ENCODE measurements at regions not wholly inside any gene's neighbourhood (a gene's known extent, or its start where the extent isn't known, plus 50 kb on each side); places are given as distances from the start of the nearest gene placed in this dataset.

GRCh38 chr14:58954901-58955861 is 233.3 kb upstream of the DAAM1 start:
- TF ChIP-seq CTCF (IDR thresholded peaks at IDR 0.05; ENCODE audit: extremely low read depth, insufficient read depth, missing control alignments), result no peak
- DNase-seq (ENCODE audit: low spot score), result no peak
- in situ Hi-C loops (cut with MboI; ENCODE audit: low pct_unique_long_range_greater_than_20kb, low sequenced_read_pairs, unreplicated experiment), result no loop called here

GRCh38 chr14:58961045-58961731 is 227.3 kb upstream of the DAAM1 start:
- no peak for TF ChIP-seq CTCF (IDR thresholded peaks at IDR 0.05; ENCODE audit: extremely low read depth, insufficient read depth, missing control alignments)
- no peak for DNase-seq (ENCODE audit: low spot score)
- in situ Hi-C loops (cut with MboI; ENCODE audit: low pct_unique_long_range_greater_than_20kb, low sequenced_read_pairs, unreplicated experiment), result no loop called here

- in situ Hi-C loops (cut with MboI; ENCODE audit: low pct_unique_long_range_greater_than_20kb, low sequenced_read_pairs, unreplicated experiment), result no loop called here
- DNase-seq (ENCODE audit: low spot score), result no peak
Measured at GRCh38 chr14:58963873-58964597, 224.4 kb upstream of the DAAM1 start.

GRCh38 chr14:58964598-58964928 is 223.9 kb upstream of the DAAM1 start:
- in situ Hi-C loops (cut with MboI; ENCODE audit: low pct_unique_long_range_greater_than_20kb, low sequenced_read_pairs, unreplicated experiment), result no loop called here
- no peak for TF ChIP-seq CTCF (IDR thresholded peaks at IDR 0.05; ENCODE audit: extremely low read depth, insufficient read depth, missing control alignments)
- no peak for DNase-seq (ENCODE audit: low spot score)

More at GRCh38 chr14:58963873-58964597, 224.4 kb upstream of the DAAM1 start:
- TF ChIP-seq CTCF (IDR thresholded peaks at IDR 0.05; ENCODE audit: extremely low read depth, insufficient read depth, missing control alignments), result no peak

- in situ Hi-C loops (cut with MboI; ENCODE audit: low pct_unique_long_range_greater_than_20kb, low sequenced_read_pairs, unreplicated experiment), result no loop called here
- no peak for TF ChIP-seq CTCF (IDR thresholded peaks at IDR 0.05; ENCODE audit: extremely low read depth, insufficient read depth, missing control alignments)
- DNase-seq (ENCODE audit: low spot score), result no peak
Measured at GRCh38 chr14:58965601-58966000, 222.9 kb upstream of the DAAM1 start.

- TF ChIP-seq CTCF (IDR thresholded peaks at IDR 0.05; ENCODE audit: extremely low read depth, insufficient read depth, missing control alignments), result no peak
- in situ Hi-C loops (cut with MboI; ENCODE audit: low pct_unique_long_range_greater_than_20kb, low sequenced_read_pairs, unreplicated experiment), result no loop called here
- no peak for DNase-seq (ENCODE audit: low spot score)
Measured at GRCh38 chr14:58966997-58967396, 221.5 kb upstream of the DAAM1 start.

Measured in GM13977 (cell line).